ENCODE measurements at regions not wholly inside any gene's neighbourhood (a gene's known extent, or its start where the extent isn't known, plus 50 kb on each side); places are given as distances from the start of the nearest gene placed in this dataset.

DNA sequence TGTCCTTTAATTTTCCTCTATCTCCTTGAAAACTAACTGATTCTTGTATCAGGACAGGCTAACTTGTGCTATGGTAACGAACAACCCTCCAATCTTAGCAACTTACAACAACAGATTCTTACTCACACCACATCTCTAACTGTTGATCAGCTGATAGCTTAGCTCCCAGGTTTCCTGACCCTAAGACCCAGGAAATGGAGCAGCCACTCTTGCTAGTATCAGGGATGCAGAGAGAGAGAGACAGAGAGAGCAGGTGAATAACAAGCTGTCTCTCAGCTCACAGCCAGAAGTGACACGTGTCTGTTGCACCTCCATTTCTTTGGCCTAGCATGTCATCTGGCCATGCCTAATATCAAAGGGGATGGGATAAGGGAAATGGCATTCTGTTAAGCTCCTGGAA is 1289.0 kb upstream of the AUTS2 start:
- H3K4me1 ChIP-seq (ENCODE audit: control insufficient read depth, insufficient read depth, low read length), result no peaks in the 10 kb centered on the region
- POLR2A ChIA-PET, result no interaction called here
- CTCF ChIA-PET, result interaction anchor here (0.6 kb wide), 1 partner anchor 789 kb away, joined by 3 read pairs; no protein-coding TSS in a partner anchor
- no peak overlapping the region for H3K4me3 ChIP-seq (ENCODE audit: low read depth, low read length)
- no peaks in the 10 kb centered on the region for H3K36me3 ChIP-seq (ENCODE audit: control insufficient read depth in 2 of 2, insufficient read depth in 1 of 2, low read length in 2 of 2)
- no peak overlapping the region for H3K27ac ChIP-seq (ENCODE audit: extremely low read depth, low read depth, low read length)
- no peak for TF ChIP-seq ZSCAN5A (tag by site-specific recombination; IDR thresholded peaks at IDR 0.05)
- no peak for TF ChIP-seq ZBTB7A (tag by site-specific recombination; IDR thresholded peaks at IDR 0.05; ENCODE audit: low read depth)
- no peak for TF ChIP-seq ZXDB (tag by site-specific recombination; IDR thresholded peaks at IDR 0.05)
- no peak for TF ChIP-seq ZNF830 (tag by site-specific recombination; IDR thresholded peaks at IDR 0.05; ENCODE audit: low read depth)
- no peak for TF ChIP-seq EGR2 (tag by site-specific recombination; IDR thresholded peaks at IDR 0.05; ENCODE audit: low read depth)
- no peak for TF ChIP-seq ZNF404 (tag by site-specific recombination; IDR thresholded peaks at IDR 0.05)
- no peak for TF ChIP-seq ZNF488 (tag by site-specific recombination; IDR thresholded peaks at IDR 0.05)
- TF ChIP-seq ZNF394 (tag by site-specific recombination; IDR thresholded peaks at IDR 0.05; ENCODE audit: borderline replicate concordance), result no peak
- TF ChIP-seq, protein P1, sequence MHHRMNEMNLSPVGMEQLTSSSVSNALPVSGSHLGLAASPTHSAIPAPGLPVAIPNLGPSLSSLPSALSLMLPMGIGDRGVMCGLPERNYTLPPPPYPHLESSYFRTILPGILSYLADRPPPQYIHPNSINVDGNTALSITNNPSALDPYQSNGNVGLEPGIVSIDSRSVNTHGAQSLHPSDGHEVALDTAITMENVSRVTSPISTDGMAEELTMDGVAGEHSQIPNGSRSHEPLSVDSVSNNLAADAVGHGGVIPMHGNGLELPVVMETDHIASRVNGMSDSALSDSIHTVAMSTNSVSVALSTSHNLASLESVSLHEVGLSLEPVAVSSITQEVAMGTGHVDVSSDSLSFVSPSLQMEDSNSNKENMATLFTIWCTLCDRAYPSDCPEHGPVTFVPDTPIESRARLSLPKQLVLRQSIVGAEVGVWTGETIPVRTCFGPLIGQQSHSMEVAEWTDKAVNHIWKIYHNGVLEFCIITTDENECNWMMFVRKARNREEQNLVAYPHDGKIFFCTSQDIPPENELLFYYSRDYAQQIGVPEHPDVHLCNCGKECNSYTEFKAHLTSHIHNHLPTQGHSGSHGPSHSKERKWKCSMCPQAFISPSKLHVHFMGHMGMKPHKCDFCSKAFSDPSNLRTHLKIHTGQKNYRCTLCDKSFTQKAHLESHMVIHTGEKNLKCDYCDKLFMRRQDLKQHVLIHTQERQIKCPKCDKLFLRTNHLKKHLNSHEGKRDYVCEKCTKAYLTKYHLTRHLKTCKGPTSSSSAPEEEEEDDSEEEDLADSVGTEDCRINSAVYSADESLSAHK (tag by site-specific recombination; IDR thresholded peaks at IDR 0.05), result no peak
- no peak for TF ChIP-seq ZFP37 (tag by site-specific recombination; IDR thresholded peaks at IDR 0.05)
- no peak for TF ChIP-seq BCL11B (tag by site-specific recombination; IDR thresholded peaks at IDR 0.05; ENCODE audit: low read depth)
- H3K9me3 ChIP-seq (ENCODE audit: control insufficient read depth, insufficient read depth, low read depth, low read length), result no peaks in the 10 kb centered on the region

- no peak overlapping the region for H3K4me3 ChIP-seq (ENCODE audit: low read depth, low read length)
- CTCF ChIA-PET, result no interaction called here
- no peak overlapping the region for H3K27ac ChIP-seq (ENCODE audit: extremely low read depth, low read depth, low read length)
- no peaks in the 10 kb centered on the region for H3K36me3 ChIP-seq (ENCODE audit: control insufficient read depth in 2 of 2, insufficient read depth in 1 of 2, low read length in 2 of 2)
- POLR2A ChIA-PET, result no interaction called here
- no peaks in the 10 kb centered on the region for H3K9me3 ChIP-seq (ENCODE audit: control insufficient read depth, insufficient read depth, low read depth, low read length)
- no peaks in the 10 kb centered on the region for H3K4me1 ChIP-seq (ENCODE audit: control insufficient read depth, insufficient read depth, low read length)
- TF ChIP-seq, protein P2, sequence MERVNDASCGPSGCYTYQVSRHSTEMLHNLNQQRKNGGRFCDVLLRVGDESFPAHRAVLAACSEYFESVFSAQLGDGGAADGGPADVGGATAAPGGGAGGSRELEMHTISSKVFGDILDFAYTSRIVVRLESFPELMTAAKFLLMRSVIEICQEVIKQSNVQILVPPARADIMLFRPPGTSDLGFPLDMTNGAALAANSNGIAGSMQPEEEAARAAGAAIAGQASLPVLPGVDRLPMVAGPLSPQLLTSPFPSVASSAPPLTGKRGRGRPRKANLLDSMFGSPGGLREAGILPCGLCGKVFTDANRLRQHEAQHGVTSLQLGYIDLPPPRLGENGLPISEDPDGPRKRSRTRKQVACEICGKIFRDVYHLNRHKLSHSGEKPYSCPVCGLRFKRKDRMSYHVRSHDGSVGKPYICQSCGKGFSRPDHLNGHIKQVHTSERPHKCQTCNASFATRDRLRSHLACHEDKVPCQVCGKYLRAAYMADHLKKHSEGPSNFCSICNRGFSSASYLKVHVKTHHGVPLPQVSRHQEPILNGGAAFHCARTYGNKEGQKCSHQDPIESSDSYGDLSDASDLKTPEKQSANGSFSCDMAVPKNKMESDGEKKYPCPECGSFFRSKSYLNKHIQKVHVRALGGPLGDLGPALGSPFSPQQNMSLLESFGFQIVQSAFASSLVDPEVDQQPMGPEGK (tag by site-specific recombination; IDR thresholded peaks at IDR 0.05), result no peak
- TF ChIP-seq ZNF658 (tag by site-specific recombination; IDR thresholded peaks at IDR 0.05), result no peak
- no peak for TF ChIP-seq ZBTB48 (tag by site-specific recombination; IDR thresholded peaks at IDR 0.05)
- TF ChIP-seq, protein P3, sequence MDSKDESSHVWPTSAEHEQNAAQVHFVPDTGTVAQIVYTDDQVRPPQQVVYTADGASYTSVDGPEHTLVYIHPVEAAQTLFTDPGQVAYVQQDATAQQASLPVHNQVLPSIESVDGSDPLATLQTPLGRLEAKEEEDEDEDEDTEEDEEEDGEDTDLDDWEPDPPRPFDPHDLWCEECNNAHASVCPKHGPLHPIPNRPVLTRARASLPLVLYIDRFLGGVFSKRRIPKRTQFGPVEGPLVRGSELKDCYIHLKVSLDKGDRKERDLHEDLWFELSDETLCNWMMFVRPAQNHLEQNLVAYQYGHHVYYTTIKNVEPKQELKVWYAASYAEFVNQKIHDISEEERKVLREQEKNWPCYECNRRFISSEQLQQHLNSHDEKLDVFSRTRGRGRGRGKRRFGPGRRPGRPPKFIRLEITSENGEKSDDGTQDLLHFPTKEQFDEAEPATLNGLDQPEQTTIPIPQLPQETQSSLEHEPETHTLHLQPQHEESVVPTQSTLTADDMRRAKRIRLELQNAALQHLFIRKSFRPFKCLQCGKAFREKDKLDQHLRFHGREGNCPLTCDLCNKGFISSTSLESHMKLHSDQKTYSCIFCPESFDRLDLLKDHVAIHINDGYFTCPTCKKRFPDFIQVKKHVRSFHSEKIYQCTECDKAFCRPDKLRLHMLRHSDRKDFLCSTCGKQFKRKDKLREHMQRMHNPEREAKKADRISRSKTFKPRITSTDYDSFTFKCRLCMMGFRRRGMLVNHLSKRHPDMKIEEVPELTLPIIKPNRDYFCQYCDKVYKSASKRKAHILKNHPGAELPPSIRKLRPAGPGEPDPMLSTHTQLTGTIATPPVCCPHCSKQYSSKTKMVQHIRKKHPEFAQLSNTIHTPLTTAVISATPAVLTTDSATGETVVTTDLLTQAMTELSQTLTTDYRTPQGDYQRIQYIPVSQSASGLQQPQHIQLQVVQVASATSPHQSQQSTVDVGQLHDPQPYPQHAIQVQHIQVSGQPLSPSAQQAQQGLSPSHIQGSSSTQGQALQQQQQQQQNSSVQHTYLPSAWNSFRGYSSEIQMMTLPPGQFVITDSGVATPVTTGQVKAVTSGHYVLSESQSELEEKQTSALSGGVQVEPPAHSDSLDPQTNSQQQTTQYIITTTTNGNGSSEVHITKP (tag by site-specific recombination; IDR thresholded peaks at IDR 0.05), result no peak
- no peak for TF ChIP-seq SETDB1 (IDR thresholded peaks at IDR 0.05; ENCODE audit: insufficient read length, low read length)
- TF ChIP-seq ZNF155 (tag by site-specific recombination; IDR thresholded peaks at IDR 0.05), result no peak
- no peak for TF ChIP-seq GLI4 (tag by site-specific recombination; IDR thresholded peaks at IDR 0.05)
- TF ChIP-seq ZNF114 (tag by site-specific recombination; IDR thresholded peaks at IDR 0.05), result no peak
- TF ChIP-seq ZNF707 (tag by site-specific recombination; IDR thresholded peaks at IDR 0.05), result no peak
- TF ChIP-seq ZNF311 (tag by site-specific recombination; IDR thresholded peaks at IDR 0.05; ENCODE audit: borderline replicate concordance), result no peak
- no peak for TF ChIP-seq ZNF112 (tag by site-specific recombination; IDR thresholded peaks at IDR 0.05)
- TF ChIP-seq ZNF394 (tag by site-specific recombination; IDR thresholded peaks at IDR 0.05; ENCODE audit: borderline replicate concordance), result no peak
- TF ChIP-seq, protein P4, sequence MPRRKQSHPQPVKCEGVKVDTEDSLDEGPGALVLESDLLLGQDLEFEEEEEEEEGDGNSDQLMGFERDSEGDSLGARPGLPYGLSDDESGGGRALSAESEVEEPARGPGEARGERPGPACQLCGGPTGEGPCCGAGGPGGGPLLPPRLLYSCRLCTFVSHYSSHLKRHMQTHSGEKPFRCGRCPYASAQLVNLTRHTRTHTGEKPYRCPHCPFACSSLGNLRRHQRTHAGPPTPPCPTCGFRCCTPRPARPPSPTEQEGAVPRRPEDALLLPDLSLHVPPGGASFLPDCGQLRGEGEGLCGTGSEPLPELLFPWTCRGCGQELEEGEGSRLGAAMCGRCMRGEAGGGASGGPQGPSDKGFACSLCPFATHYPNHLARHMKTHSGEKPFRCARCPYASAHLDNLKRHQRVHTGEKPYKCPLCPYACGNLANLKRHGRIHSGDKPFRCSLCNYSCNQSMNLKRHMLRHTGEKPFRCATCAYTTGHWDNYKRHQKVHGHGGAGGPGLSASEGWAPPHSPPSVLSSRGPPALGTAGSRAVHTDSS (tag by site-specific recombination; IDR thresholded peaks at IDR 0.05), result no peak
These were observed 1288.5 kb upstream of the AUTS2 start for GRCh38 chr7:68309806-68310205.

Data from HEK293 (cell line).